ENCODE measurements at regions not wholly inside any gene's neighbourhood (a gene's known extent, or its start where the extent isn't known, plus 50 kb on each side); places are given as distances from the start of the nearest gene placed in this dataset.

- TF ChIP-seq CTCF (IDR thresholded peaks at IDR 0.05; ENCODE audit: insufficient read depth, missing control alignments) = no peak
- no peak for FAIRE-seq
- no peak for DNase-seq (ENCODE audit: insufficient read length, low spot score)
Measured at GRCh38 chr11:15476371-15476917, 361.7 kb downstream of the INSC start.

DNA sequence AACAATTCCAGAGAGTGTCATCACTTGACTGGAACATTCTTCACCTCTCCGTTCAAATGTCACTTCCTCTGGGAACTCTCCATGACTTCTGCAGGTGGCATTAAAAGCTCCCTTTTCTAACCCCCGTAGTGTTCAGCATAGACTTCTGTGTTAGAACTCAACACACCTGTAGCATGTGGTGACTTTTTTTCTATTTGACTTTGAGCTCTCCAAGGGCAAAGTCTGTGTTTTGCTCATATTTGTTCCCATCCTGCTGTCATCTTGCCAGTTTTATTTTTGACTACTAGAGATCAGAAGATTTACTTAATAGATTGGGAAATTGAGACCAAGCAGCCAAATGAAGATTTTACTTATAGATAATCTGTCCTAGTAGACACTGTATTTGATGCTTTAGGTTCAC, 367.1 kb downstream of the INSC start:
- no peak for DNase-seq (ENCODE audit: insufficient read length, low spot score)
- no peak for FAIRE-seq
- TF ChIP-seq CTCF (IDR thresholded peaks at IDR 0.05; ENCODE audit: insufficient read depth, missing control alignments) = no peak

DNA sequence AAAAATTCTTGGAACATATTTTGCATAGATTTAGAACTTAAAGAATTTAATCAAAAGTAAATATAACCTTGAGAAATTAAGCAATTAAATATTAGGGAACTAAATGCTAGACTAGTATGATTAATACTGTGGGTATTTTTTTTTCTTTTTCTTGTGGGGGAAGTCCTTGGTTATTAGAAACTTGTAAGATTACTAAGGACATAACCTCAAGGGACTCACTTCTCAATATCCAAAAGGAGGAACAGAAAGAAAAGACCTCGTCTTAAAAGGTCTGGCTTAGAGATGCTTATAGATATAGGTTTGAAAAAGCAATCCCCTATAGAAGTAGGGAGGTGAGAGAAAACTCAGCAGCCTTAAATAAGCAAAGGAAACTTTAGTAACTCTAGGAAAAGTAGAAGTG, 368.5 kb downstream of the INSC start:
- DNase-seq (ENCODE audit: insufficient read length, low spot score) (no peak), FAIRE-seq (no peak)
- no peak for TF ChIP-seq CTCF (IDR thresholded peaks at IDR 0.05; ENCODE audit: insufficient read depth, missing control alignments)

DNA sequence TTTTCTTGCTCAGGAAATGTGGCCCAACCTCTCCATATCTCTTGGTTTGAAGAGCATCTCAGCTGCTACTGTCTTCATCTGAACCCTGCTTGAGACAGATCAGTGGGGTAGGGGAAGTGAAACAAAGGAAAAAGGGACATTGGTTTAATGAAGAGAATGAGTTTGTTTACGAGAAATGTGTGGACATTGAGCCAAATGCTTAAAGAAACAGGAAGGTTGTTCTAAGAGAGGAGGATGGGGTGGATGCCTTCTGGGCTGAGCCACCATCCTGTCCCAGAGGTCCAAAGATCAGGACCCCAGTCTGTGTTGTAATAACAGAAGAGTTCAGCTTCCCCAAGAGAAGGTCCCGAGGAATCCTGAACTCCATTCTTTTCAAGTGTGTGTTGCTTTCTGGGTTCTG, 369.7 kb downstream of the INSC start:
- FAIRE-seq = no peak
- no peak for TF ChIP-seq CTCF (IDR thresholded peaks at IDR 0.05; ENCODE audit: insufficient read depth, missing control alignments)
- no peak for DNase-seq (ENCODE audit: insufficient read length, low spot score)

DNA sequence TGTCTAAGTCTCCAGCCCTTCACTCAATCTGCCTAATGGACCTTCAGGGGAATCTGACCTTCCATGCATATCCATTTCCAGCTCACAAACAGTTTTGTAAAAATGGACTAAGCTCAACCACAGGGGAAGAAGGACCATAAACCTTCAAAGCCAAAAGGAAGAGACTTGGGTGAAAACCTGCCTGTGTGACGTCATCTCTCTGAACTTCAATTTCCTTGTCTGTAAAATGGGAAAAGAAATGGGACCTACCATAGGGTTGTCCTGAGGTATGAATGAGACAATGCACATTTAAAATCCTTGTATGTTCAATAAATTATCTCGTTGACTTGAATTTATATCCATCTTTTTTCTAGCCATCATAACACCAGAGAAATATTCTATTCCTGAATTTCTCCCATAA, 370.7 kb downstream of the INSC start:
- no peak for FAIRE-seq

GRCh38 chr11:15489281-15489680, 374.6 kb downstream of the INSC start:
- no peak for FAIRE-seq
- no peak for DNase-seq (ENCODE audit: insufficient read length, low spot score)
- TF ChIP-seq CTCF (IDR thresholded peaks at IDR 0.05; ENCODE audit: insufficient read depth, missing control alignments) = no peak

More for the DNA sequence above, 370.7 kb downstream of the INSC start:
- no peak for TF ChIP-seq CTCF (IDR thresholded peaks at IDR 0.05; ENCODE audit: insufficient read depth, missing control alignments)
- DNase-seq (ENCODE audit: insufficient read length, low spot score) = no peak

DNA sequence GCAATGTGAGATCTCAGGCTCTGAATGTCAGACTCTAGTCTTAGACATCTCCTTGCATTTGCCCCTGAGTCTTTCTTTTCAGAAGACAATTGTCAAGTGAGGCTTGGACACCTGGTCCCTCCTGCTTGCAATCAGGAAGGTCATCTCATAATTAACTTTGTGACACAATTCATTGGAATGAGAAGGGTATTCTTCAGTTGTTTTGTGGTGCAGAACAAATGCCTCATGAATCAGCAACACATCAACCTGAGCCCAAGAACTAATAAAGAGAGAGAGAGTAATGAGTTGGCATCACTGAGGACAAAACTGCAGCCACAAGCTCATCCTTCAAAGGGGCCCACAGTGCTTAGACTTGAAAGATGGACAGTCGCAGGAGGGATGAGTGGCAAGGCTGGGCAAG, 375.8 kb downstream of the INSC start:
- no peak for FAIRE-seq
- TF ChIP-seq CTCF (IDR thresholded peaks at IDR 0.05; ENCODE audit: insufficient read depth, missing control alignments) = no peak
- no peak for DNase-seq (ENCODE audit: insufficient read length, low spot score)
